ENCODE measurements at regions not wholly inside any gene's neighbourhood (a gene's known extent, or its start where the extent isn't known, plus 50 kb on each side); places are given as distances from the start of the nearest gene placed in this dataset.

DNA sequence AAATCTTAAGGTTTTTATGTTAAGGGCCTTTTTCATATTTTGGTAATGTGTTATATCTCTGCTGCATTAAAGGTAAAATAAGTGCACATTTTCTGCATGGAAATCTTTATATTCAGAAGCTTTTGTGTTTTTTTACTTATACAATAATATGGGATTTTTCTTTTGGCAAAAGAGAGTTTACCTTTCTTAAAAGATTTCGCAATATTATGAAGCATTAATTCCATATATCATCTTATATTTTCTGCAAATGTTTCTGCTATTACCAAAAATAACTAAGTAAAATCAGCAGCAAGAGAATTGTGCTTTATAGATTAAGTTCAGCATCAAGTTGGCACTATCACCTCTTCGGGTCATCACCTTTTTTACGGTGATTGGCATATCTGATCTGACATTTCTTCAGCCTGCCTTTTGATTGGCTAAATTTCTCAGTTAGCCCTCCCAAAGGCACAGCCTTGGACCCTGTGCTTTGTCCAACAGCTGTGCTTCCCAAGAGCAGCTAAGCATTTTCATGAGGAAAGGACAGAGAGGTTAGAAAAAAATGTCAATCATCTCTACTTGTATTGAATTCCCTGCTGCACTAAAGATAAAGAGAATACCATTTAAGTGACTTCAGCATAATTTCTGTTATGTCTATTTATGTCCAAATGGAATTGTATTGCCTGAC is 767.1 kb upstream of the PRMT6 start:
- TF ChIP-seq TAF1 (IDR thresholded peaks at IDR 0.05; ENCODE audit: borderline replicate concordance, insufficient read depth, low read length) (no peak), POLR2AphosphoS5 (IDR thresholded peaks at IDR 0.05; ENCODE audit: low read depth, low read length) (no peak), SIN3A (IDR thresholded peaks at IDR 0.05; ENCODE audit: borderline replicate concordance, insufficient read depth, low read length) (no peak)
